ENCODE measurements at regions not wholly inside any gene's neighbourhood (a gene's known extent, or its start where the extent isn't known, plus 50 kb on each side); places are given as distances from the start of the nearest gene placed in this dataset.

DNA sequence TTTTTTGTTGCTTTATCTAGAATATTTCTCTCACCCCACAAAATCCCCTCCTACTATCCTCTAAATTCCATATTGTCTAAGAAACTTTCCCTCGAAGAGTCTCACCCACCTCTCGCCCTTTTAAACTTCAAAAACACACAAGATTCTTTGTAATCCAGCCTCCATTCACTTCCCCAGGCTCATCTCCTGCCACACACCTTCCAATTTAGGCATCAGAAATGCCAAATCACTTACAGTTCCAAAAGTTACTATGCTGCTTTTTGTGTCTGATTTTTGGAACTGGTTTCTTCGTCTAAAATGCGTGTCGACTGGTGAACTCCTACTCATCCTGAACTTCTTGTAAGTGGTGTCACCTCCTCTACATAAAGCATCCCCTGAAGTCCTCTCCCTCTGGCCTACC is 482.4 kb upstream of the CAMK1G start:
- TF ChIP-seq, protein P1, sequence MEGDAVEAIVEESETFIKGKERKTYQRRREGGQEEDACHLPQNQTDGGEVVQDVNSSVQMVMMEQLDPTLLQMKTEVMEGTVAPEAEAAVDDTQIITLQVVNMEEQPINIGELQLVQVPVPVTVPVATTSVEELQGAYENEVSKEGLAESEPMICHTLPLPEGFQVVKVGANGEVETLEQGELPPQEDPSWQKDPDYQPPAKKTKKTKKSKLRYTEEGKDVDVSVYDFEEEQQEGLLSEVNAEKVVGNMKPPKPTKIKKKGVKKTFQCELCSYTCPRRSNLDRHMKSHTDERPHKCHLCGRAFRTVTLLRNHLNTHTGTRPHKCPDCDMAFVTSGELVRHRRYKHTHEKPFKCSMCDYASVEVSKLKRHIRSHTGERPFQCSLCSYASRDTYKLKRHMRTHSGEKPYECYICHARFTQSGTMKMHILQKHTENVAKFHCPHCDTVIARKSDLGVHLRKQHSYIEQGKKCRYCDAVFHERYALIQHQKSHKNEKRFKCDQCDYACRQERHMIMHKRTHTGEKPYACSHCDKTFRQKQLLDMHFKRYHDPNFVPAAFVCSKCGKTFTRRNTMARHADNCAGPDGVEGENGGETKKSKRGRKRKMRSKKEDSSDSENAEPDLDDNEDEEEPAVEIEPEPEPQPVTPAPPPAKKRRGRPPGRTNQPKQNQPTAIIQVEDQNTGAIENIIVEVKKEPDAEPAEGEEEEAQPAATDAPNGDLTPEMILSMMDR (conservative IDR thresholded peaks at IDR 0.05 in 1 of 2, IDR thresholded peaks at IDR 0.05 in 1 of 2; ENCODE audit: extremely low read depth in 1 of 2, insufficient read depth in 1 of 2, low read depth in 1 of 2, low read length in 2 of 2), result no peak
- TF ChIP-seq EZH2 (IDR thresholded peaks at IDR 0.05; ENCODE audit: borderline replicate concordance, low read length), result no peak
